CMK (cell line): ENCODE measurements at regions not wholly inside any gene's neighbourhood (a gene's known extent, or its start where the extent isn't known, plus 50 kb on each side); places are given as distances from the start of the nearest gene placed in this dataset.

Source experiments
- DNase-seq: peaks from one replicate; pipeline ENCODE4 v3.0.0-alpha.2; 2010; ENCODE audit warnings: low read depth

GRCh38 chr3:161555320-161555719 lies 58.7 kb downstream of the OTOL1 start:
- no peak for DNase-seq

- no peak for DNase-seq
These were observed 59.9 kb downstream of the OTOL1 start for GRCh38 chr3:161556533-161556932.

- no peak for DNase-seq
These were observed 60.3 kb downstream of the OTOL1 start for GRCh38 chr3:161556941-161557340.

GRCh38 chr3:161557445-161558150 lies 61.0 kb downstream of the OTOL1 start:
- no peak for DNase-seq

- DNase-seq, result no peak
These were observed 61.6 kb downstream of the OTOL1 start for GRCh38 chr3:161558236-161558635.

- DNase-seq, result no peak
These were observed 62.8 kb downstream of the OTOL1 start for GRCh38 chr3:161559177-161559998.

GRCh38 chr3:161560008-161560637 lies 63.5 kb downstream of the OTOL1 start:
- no peak for DNase-seq

- no peak for DNase-seq
These were observed 71.2 kb downstream of the OTOL1 start for GRCh38 chr3:161567577-161568361.

- no peak for DNase-seq
These were observed 72.1 kb downstream of the OTOL1 start for GRCh38 chr3:161568671-161569070.

- no peak for DNase-seq
These were observed 75.3 kb downstream of the OTOL1 start for GRCh38 chr3:161571951-161572350.

GRCh38 chr3:161573136-161573535 lies 76.5 kb downstream of the OTOL1 start:
- DNase-seq, result no peak

- no peak for DNase-seq
These were observed 79.3 kb downstream of the OTOL1 start for GRCh38 chr3:161575901-161576300.

- no peak for DNase-seq
These were observed 79.7 kb downstream of the OTOL1 start for GRCh38 chr3:161576311-161576710.

- no peak for DNase-seq
These were observed 80.3 kb downstream of the OTOL1 start for GRCh38 chr3:161576714-161577510.

- no peak for DNase-seq
These were observed 81.1 kb downstream of the OTOL1 start for GRCh38 chr3:161577662-161578061.

- no peak for DNase-seq
These were observed 83.0 kb downstream of the OTOL1 start for GRCh38 chr3:161579395-161580126.

GRCh38 chr3:161585922-161586321 lies 89.3 kb downstream of the OTOL1 start:
- no peak for DNase-seq

- no peak for DNase-seq
These were observed 90.1 kb downstream of the OTOL1 start for GRCh38 chr3:161586556-161587235.

GRCh38 chr3:161598639-161599038 lies 102.0 kb downstream of the OTOL1 start:
- no peak for DNase-seq

GRCh38 chr3:161599697-161600096 lies 103.1 kb downstream of the OTOL1 start:
- DNase-seq, result no peak
